ENCODE measurements at regions not wholly inside any gene's neighbourhood (a gene's known extent, or its start where the extent isn't known, plus 50 kb on each side); places are given as distances from the start of the nearest gene placed in this dataset.
"Not testable (repeated sequence)": the region's sequence is repeated elsewhere in the genome, so short reads cannot be mapped to it uniquely, and the experiment has no call there.

DNA sequence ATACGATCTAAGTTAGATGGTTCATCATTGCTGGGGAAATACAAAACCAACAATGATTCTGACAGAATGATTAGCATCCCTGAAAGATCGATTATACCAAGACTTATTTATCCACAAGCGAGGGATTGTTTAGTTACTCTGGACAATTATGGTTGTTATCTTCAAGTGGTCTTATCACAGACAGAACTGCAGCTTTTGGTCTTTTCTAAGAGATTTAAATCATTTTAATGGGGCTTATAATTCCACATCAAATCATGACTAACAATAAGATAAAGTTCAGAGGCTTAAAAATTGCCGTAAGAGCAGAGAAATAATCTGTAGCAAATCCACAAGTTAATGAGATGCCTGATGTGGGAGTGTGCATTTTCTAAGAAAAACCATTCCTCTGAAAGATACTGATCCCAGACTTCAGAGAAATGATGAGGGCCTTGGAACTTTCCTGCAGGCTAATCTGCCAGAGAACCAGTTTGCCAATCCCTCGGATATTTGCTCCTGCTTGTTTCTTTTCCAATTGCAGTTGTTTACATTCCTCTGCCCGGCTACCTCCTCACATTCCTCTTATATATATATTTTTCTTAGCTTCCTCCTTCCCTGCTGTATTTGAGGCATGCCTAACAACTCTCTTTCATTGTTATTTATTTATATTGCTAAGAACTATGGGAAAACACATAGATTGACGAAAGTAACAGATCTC lies 134.8 kb downstream of the BACH1 start:
- ChIA-PET CTCF (no interaction called here), POLR2A (ENCODE audit: low non-redundant PET) (no interaction called here)
- no peaks in the 10 kb centered on the region for H3K36me3 ChIP-seq (ENCODE audit: insufficient read depth, low read length, poor library complexity, severe bottlenecking)
- H3K27me3 ChIP-seq (replicated peaks; ENCODE audit: insufficient read depth, low read depth, low read length, poor library complexity): no peaks in the 10 kb centered on the region
- H3K4me3 ChIP-seq (ENCODE audit: low read depth, low read length, poor library complexity, severe bottlenecking): no peak overlapping the region
- intact Hi-C loops (cut with micrococcal nuclease; ENCODE audit: unreplicated experiment): no loop called here
- TF ChIP-seq EZH2 (IDR thresholded peaks at IDR 0.05; ENCODE audit: borderline replicate concordance, low read depth, low read length, poor library complexity, severe bottlenecking): no peak
- no peak for TF ChIP-seq CTCF (conservative IDR thresholded peaks at IDR 0.05; ENCODE audit: low read depth, low read length)
- no peaks in the 10 kb centered on the region for H3K9me3 ChIP-seq (ENCODE audit: low read depth, low read length, poor library complexity, severe bottlenecking)
- no TSS peak for BruUV-seq (replicated peaks)
- no peak for DNase-seq (ENCODE audit: low spot score)
- H3K27ac ChIP-seq (ENCODE audit: low read depth, low read length, poor library complexity, severe bottlenecking): no peak overlapping the region
- peaks cover 3% of the 10 kb centered on the region for H3K4me1 ChIP-seq (ENCODE audit: insufficient read depth, low read length, poor library complexity, severe bottlenecking)

GRCh38 chr21:29434081-29434480 lies 135.4 kb downstream of the BACH1 start:
- ChIA-PET CTCF (no interaction called here), POLR2A (ENCODE audit: low non-redundant PET) (no interaction called here)
- H3K9me3 ChIP-seq (ENCODE audit: low read depth, low read length, poor library complexity, severe bottlenecking): no peaks in the 10 kb centered on the region
- DNase-seq (ENCODE audit: low spot score): no peak
- no peak overlapping the region for H3K27ac ChIP-seq (ENCODE audit: low read depth, low read length, poor library complexity, severe bottlenecking)
- BruUV-seq (replicated peaks): no TSS peak
- intact Hi-C loops (cut with micrococcal nuclease; ENCODE audit: unreplicated experiment): no loop called here
- H3K4me3 ChIP-seq (ENCODE audit: low read depth, low read length, poor library complexity, severe bottlenecking): no peak overlapping the region
- no peak for TF ChIP-seq EZH2 (IDR thresholded peaks at IDR 0.05; ENCODE audit: borderline replicate concordance, low read depth, low read length, poor library complexity, severe bottlenecking)
- no peak for TF ChIP-seq CTCF (conservative IDR thresholded peaks at IDR 0.05; ENCODE audit: low read depth, low read length)
- H3K27me3 ChIP-seq (replicated peaks; ENCODE audit: insufficient read depth, low read depth, low read length, poor library complexity): no peaks in the 10 kb centered on the region
- H3K36me3 ChIP-seq (ENCODE audit: insufficient read depth, low read length, poor library complexity, severe bottlenecking): no peaks in the 10 kb centered on the region
- H3K4me1 ChIP-seq (ENCODE audit: insufficient read depth, low read length, poor library complexity, severe bottlenecking): peaks cover 3% of the 10 kb centered on the region

DNA sequence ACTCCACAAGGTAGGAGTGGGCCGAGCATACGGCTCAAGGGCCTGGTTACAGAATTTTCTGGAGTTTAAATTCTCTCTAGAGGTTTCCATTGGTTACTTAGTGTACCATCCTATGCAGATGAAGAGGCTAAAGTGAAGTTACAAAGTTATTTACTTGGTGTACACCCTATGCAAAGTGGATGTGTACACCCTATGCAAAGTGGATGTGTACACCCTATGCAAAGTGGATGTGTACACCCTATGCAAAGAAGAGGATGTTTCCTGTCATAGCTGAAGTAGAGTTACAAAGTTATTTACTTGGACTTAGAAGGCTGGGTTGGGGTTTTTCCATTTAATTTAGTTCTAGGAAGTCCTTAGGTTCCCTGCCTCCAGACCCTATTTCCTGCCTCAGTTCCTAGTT lies 136.3 kb downstream of the BACH1 start:
- BruUV-seq (replicated peaks); H3K27ac ChIP-seq (ENCODE audit: low read depth, low read length, poor library complexity, severe bottlenecking); H3K4me1 ChIP-seq (ENCODE audit: insufficient read depth, low read length, poor library complexity, severe bottlenecking); POLR2A ChIA-PET (ENCODE audit: low non-redundant PET); DNase-seq (ENCODE audit: low spot score); H3K27me3 ChIP-seq (replicated peaks; ENCODE audit: insufficient read depth, low read depth, low read length, poor library complexity); intact Hi-C loops (cut with micrococcal nuclease; ENCODE audit: unreplicated experiment); H3K9me3 ChIP-seq (ENCODE audit: low read depth, low read length, poor library complexity, severe bottlenecking); CTCF ChIA-PET; H3K36me3 ChIP-seq (ENCODE audit: insufficient read depth, low read length, poor library complexity, severe bottlenecking); H3K4me3 ChIP-seq (ENCODE audit: low read depth, low read length, poor library complexity, severe bottlenecking): not testable (repeated sequence)

- no peaks in the 10 kb centered on the region for H3K9me3 ChIP-seq (ENCODE audit: low read depth, low read length, poor library complexity, severe bottlenecking)
- peaks cover 5% of the 10 kb centered on the region for H3K4me1 ChIP-seq (ENCODE audit: insufficient read depth, low read length, poor library complexity, severe bottlenecking)
- no peaks in the 10 kb centered on the region for H3K36me3 ChIP-seq (ENCODE audit: insufficient read depth, low read length, poor library complexity, severe bottlenecking)
- intact Hi-C loops (cut with micrococcal nuclease; ENCODE audit: unreplicated experiment): no loop called here
- no peaks in the 10 kb centered on the region for H3K27me3 ChIP-seq (replicated peaks; ENCODE audit: insufficient read depth, low read depth, low read length, poor library complexity)
- POLR2A ChIA-PET (ENCODE audit: low non-redundant PET): no interaction called here
- no peak overlapping the region for H3K27ac ChIP-seq (ENCODE audit: low read depth, low read length, poor library complexity, severe bottlenecking)
- no peak for TF ChIP-seq EZH2 (IDR thresholded peaks at IDR 0.05; ENCODE audit: borderline replicate concordance, low read depth, low read length, poor library complexity, severe bottlenecking)
- CTCF ChIA-PET: interaction anchor here (0.5 kb wide), 1 partner anchor 902 kb away, joined by 6 read pairs; no protein-coding TSS in a partner anchor
- BruUV-seq (replicated peaks): no TSS peak
- DNase-seq (ENCODE audit: low spot score): peak; percentile 19
- H3K4me3 ChIP-seq (ENCODE audit: low read depth, low read length, poor library complexity, severe bottlenecking): no peak overlapping the region
Observed at GRCh38 chr21:29436143-29436542, 137.4 kb downstream of the BACH1 start.

Measured in A673 (cell line).